ENCODE measurements at regions not wholly inside any gene's neighbourhood (a gene's known extent, or its start where the extent isn't known, plus 50 kb on each side); places are given as distances from the start of the nearest gene placed in this dataset.

GRCh38 chr1:90800012-90800717 lies 83.1 kb upstream of the BARHL2 start:
- H3K4me3 ChIP-seq (ENCODE audit: low read length): no peak overlapping the region
- no peak overlapping the region for H2AFZ ChIP-seq (ENCODE audit: low read length)
- H3F3A ChIP-seq (ENCODE audit: low read length, unreplicated experiment): no peaks in the 10 kb centered on the region
- intact Hi-C loops (cut with micrococcal nuclease): no loop called here
- ChIA-PET POLR2A (ENCODE audit: unreplicated experiment) (no interaction called here), CTCF (no interaction called here)
- no peak overlapping the region for H3K4me2 ChIP-seq (ENCODE audit: low read length)
- no peaks in the 10 kb centered on the region for H4K20me1 ChIP-seq (ENCODE audit: low read length)
- H3K9ac ChIP-seq (ENCODE audit: low read length): no peak overlapping the region
- TF ChIP-seq EZH2 (IDR thresholded peaks at IDR 0.05; ENCODE audit: low read length, unreplicated experiment): no peak
- H3K9me3 ChIP-seq (ENCODE audit: low read length): no peaks in the 10 kb centered on the region
- no TSS peak for BruUV-seq (replicated peaks)
- no peak for DNase-seq
- no peak overlapping the region for H3K27ac ChIP-seq (ENCODE audit: low read length)
- H3K27me3 ChIP-seq (ENCODE audit: low read length): peaks cover 70% of the 10 kb centered on the region
- no peaks in the 10 kb centered on the region for H3K36me3 ChIP-seq (ENCODE audit: low read depth, low read length)
- H3K4me1 ChIP-seq (ENCODE audit: insufficient read depth, low read length): no peaks in the 10 kb centered on the region
- no peaks in the 10 kb centered on the region for H3K79me2 ChIP-seq (ENCODE audit: low read length)
- ATAC-seq: no peak
- no peaks in the 10 kb centered on the region for H3K9me2 ChIP-seq (replicated peaks; ENCODE audit: low read length)

GRCh38 chr1:90799326-90799725 lies 82.2 kb upstream of the BARHL2 start:
- H3F3A ChIP-seq (ENCODE audit: low read length, unreplicated experiment): no peaks in the 10 kb centered on the region
- no peaks in the 10 kb centered on the region for H3K36me3 ChIP-seq (ENCODE audit: low read depth, low read length)
- H3K4me2 ChIP-seq (ENCODE audit: low read length): no peak overlapping the region
- POLR2A ChIA-PET (ENCODE audit: unreplicated experiment): no interaction called here
- H3K9me2 ChIP-seq (replicated peaks; ENCODE audit: low read length): no peaks in the 10 kb centered on the region
- ATAC-seq (no peak), DNase-seq (no peak)
- CTCF ChIA-PET: no interaction called here
- intact Hi-C loops (cut with micrococcal nuclease): no loop called here
- peaks cover 79% of the 10 kb centered on the region for H3K27me3 ChIP-seq (ENCODE audit: low read length)
- TF ChIP-seq EZH2phosphoT487 (IDR thresholded peaks at IDR 0.05; ENCODE audit: borderline replicate concordance, low read length): no peak
- TF ChIP-seq CTCF (conservative IDR thresholded peaks at IDR 0.05; ENCODE audit: low read depth, low read length): no peak
- TF ChIP-seq EZH2 (IDR thresholded peaks at IDR 0.05; ENCODE audit: low read length, unreplicated experiment): no peak
- H3K9me3 ChIP-seq (ENCODE audit: low read length): no peaks in the 10 kb centered on the region
- no peaks in the 10 kb centered on the region for H4K20me1 ChIP-seq (ENCODE audit: low read length)
- no TSS peak for BruUV-seq (replicated peaks)
- H3K4me1 ChIP-seq (ENCODE audit: insufficient read depth, low read length): no peaks in the 10 kb centered on the region
- H3K4me3 ChIP-seq (ENCODE audit: low read length): no peak overlapping the region
- H2AFZ ChIP-seq (ENCODE audit: low read length): no peak overlapping the region
- H3K79me2 ChIP-seq (ENCODE audit: low read length): no peaks in the 10 kb centered on the region
- no peak overlapping the region for H3K9ac ChIP-seq (ENCODE audit: low read length)
- H3K27ac ChIP-seq (ENCODE audit: low read length): no peak overlapping the region

GRCh38 chr1:90798883-90799282 lies 81.8 kb upstream of the BARHL2 start:
- no peak overlapping the region for H2AFZ ChIP-seq (ENCODE audit: low read length)
- H3K27me3 ChIP-seq (ENCODE audit: low read length): peaks cover 83% of the 10 kb centered on the region
- ATAC-seq (no peak), DNase-seq (no peak)
- no peaks in the 10 kb centered on the region for H3K79me2 ChIP-seq (ENCODE audit: low read length)
- H3K9me2 ChIP-seq (replicated peaks; ENCODE audit: low read length): no peaks in the 10 kb centered on the region
- H3K36me3 ChIP-seq (ENCODE audit: low read depth, low read length): no peaks in the 10 kb centered on the region
- no peaks in the 10 kb centered on the region for H3F3A ChIP-seq (ENCODE audit: low read length, unreplicated experiment)
- POLR2A ChIA-PET (ENCODE audit: unreplicated experiment): no interaction called here
- no peaks in the 10 kb centered on the region for H4K20me1 ChIP-seq (ENCODE audit: low read length)
- H3K27ac ChIP-seq (ENCODE audit: low read length): no peak overlapping the region
- H3K9me3 ChIP-seq (ENCODE audit: low read length): no peaks in the 10 kb centered on the region
- TF ChIP-seq EZH2phosphoT487 (IDR thresholded peaks at IDR 0.05; ENCODE audit: borderline replicate concordance, low read length) (no peak), CTCF (conservative IDR thresholded peaks at IDR 0.05; ENCODE audit: low read depth, low read length) (no peak), EZH2 (IDR thresholded peaks at IDR 0.05; ENCODE audit: low read length, unreplicated experiment) (no peak)
- H3K4me3 ChIP-seq (ENCODE audit: low read length): no peak overlapping the region
- no peak overlapping the region for H3K4me2 ChIP-seq (ENCODE audit: low read length)
- CTCF ChIA-PET: no interaction called here
- no peak overlapping the region for H3K9ac ChIP-seq (ENCODE audit: low read length)
- H3K4me1 ChIP-seq (ENCODE audit: insufficient read depth, low read length): no peaks in the 10 kb centered on the region
- no TSS peak for BruUV-seq (replicated peaks)
- intact Hi-C loops (cut with micrococcal nuclease): no loop called here
